Mesothelial cell of epicardium (in vitro differentiated cells): ENCODE measurements at regions not wholly inside any gene's neighbourhood (a gene's known extent, or its start where the extent isn't known, plus 50 kb on each side); places are given as distances from the start of the nearest gene placed in this dataset.

Experiments
- DNase-seq, 2 experiments: peaks; one replicate each; pipeline ENCODE4 v3.0.0; 2021; ENCODE audit warnings: low spot score in 2 of 2; ENCODE audit not compliant: unreplicated experiment in 2 of 2
- H3K27ac Mint-ChIP-seq: 2 replicates; pipeline ENCODE4 v1.8.0; 2021; ENCODE audit warnings: mixed read lengths
- H3K27me3 Mint-ChIP-seq: 2 replicates; pipeline ENCODE4 v1.8.0; 2021; ENCODE audit warnings: low read depth, mixed read lengths
- H3K36me3 Mint-ChIP-seq: 2 replicates; pipeline ENCODE4 v1.8.0; 2021; ENCODE audit warnings: mixed read lengths
- H3K4me1 Mint-ChIP-seq: 2 replicates; pipeline ENCODE4 v1.8.0; 2021; ENCODE audit warnings: mixed read lengths
- H3K4me3 Mint-ChIP-seq: 2 replicates; pipeline ENCODE4 v1.8.0; 2021; ENCODE audit warnings: mild to moderate bottlenecking, moderate library complexity, mixed read lengths
- H3K9me3 Mint-ChIP-seq: 2 replicates; pipeline ENCODE4 v1.8.0; 2021; ENCODE audit warnings: mixed read lengths
- CTCF ChIP-seq: fragments of 200-600 bp; sonication (generic); IDR thresholded peaks from one replicate; pipeline ENCODE4 v1.5.0; 2021; ENCODE audit warnings: antibody characterized with exemption; ENCODE audit not compliant: unreplicated experiment

- H3K27me3 Mint-ChIP-seq = peaks cover 94% of the 10 kb centered on the region
- no peaks in the 10 kb centered on the region for H3K9me3 Mint-ChIP-seq
- TF ChIP-seq CTCF = no peak
- H3K4me3 Mint-ChIP-seq = peak overlapping the region; percentile 44
- no peak overlapping the region for H3K27ac Mint-ChIP-seq
- peaks cover 4% of the 10 kb centered on the region for H3K4me1 Mint-ChIP-seq
- DNase-seq = no peak
- no peaks in the 10 kb centered on the region for H3K36me3 Mint-ChIP-seq
Measured at GRCh38 chr12:107844312-107844921, 69.9 kb downstream of the ASCL4 start.

- no peak for DNase-seq
- TF ChIP-seq CTCF = no peak
- no peak overlapping the region for H3K4me3 Mint-ChIP-seq
- no peak overlapping the region for H3K27ac Mint-ChIP-seq
- H3K27me3 Mint-ChIP-seq = peaks cover 92% of the 10 kb centered on the region
- H3K36me3 Mint-ChIP-seq = no peaks in the 10 kb centered on the region
- no peaks in the 10 kb centered on the region for H3K9me3 Mint-ChIP-seq
- H3K4me1 Mint-ChIP-seq = peaks cover 4% of the 10 kb centered on the region
Measured at GRCh38 chr12:107845226-107845979, 70.9 kb downstream of the ASCL4 start.

- H3K36me3 Mint-ChIP-seq = no peaks in the 10 kb centered on the region
- no peak for DNase-seq
- H3K4me3 Mint-ChIP-seq = no peak overlapping the region
- H3K4me1 Mint-ChIP-seq = peaks cover 4% of the 10 kb centered on the region
- peaks cover 91% of the 10 kb centered on the region for H3K27me3 Mint-ChIP-seq
- H3K27ac Mint-ChIP-seq = no peak overlapping the region
- no peak for TF ChIP-seq CTCF
- H3K9me3 Mint-ChIP-seq = no peaks in the 10 kb centered on the region
Measured at GRCh38 chr12:107845980-107846659, 71.6 kb downstream of the ASCL4 start.

GRCh38 chr12:107847430-107847829, 72.9 kb downstream of the ASCL4 start:
- Mint-ChIP-seq H3K27me3 (peaks cover 87% of the 10 kb centered on the region), H3K27ac (no peak overlapping the region), H3K4me3 (no peak overlapping the region), H3K9me3 (no peaks in the 10 kb centered on the region), H3K4me1 (peaks cover 4% of the 10 kb centered on the region), H3K36me3 (no peaks in the 10 kb centered on the region)
- TF ChIP-seq CTCF = no peak
- DNase-seq = no peak

- Mint-ChIP-seq H3K4me1 (peaks cover 4% of the 10 kb centered on the region), H3K9me3 (no peaks in the 10 kb centered on the region), H3K4me3 (no peak overlapping the region), H3K27ac (no peak overlapping the region), H3K36me3 (no peaks in the 10 kb centered on the region), H3K27me3 (peaks cover 85% of the 10 kb centered on the region)
- no peak for TF ChIP-seq CTCF
- no peak for DNase-seq
Measured at GRCh38 chr12:107847830-107848229, 73.3 kb downstream of the ASCL4 start.
